ENCODE measurements at regions not wholly inside any gene's neighbourhood (a gene's known extent, or its start where the extent isn't known, plus 50 kb on each side); places are given as distances from the start of the nearest gene placed in this dataset.

DNA sequence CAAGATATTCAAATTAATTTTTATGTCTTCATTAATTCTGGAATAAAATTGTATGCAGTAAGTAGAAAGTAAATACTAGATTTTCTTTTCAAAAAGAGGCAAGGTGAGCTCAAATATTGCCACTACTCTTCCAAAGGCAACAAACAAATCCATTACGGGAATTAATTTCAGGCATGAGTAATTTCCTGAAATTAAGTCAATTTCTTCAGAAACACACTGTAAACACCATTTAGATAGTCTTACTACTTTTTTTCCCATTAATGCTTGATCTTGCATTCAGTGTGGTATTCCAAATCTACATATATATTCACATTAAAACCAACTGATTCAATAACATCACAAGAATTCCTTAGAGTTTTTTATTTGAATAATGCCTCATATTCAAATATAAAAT is 1274.0 kb upstream of the CRIM1 start:
- TF ChIP-seq, protein P1, sequence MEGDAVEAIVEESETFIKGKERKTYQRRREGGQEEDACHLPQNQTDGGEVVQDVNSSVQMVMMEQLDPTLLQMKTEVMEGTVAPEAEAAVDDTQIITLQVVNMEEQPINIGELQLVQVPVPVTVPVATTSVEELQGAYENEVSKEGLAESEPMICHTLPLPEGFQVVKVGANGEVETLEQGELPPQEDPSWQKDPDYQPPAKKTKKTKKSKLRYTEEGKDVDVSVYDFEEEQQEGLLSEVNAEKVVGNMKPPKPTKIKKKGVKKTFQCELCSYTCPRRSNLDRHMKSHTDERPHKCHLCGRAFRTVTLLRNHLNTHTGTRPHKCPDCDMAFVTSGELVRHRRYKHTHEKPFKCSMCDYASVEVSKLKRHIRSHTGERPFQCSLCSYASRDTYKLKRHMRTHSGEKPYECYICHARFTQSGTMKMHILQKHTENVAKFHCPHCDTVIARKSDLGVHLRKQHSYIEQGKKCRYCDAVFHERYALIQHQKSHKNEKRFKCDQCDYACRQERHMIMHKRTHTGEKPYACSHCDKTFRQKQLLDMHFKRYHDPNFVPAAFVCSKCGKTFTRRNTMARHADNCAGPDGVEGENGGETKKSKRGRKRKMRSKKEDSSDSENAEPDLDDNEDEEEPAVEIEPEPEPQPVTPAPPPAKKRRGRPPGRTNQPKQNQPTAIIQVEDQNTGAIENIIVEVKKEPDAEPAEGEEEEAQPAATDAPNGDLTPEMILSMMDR (IDR thresholded peaks at IDR 0.05), result no peak
- no peak for TF ChIP-seq POLR2A (IDR thresholded peaks at IDR 0.05)
